DOHH2 (cell line): ENCODE measurements at regions not wholly inside any gene's neighbourhood (a gene's known extent, or its start where the extent isn't known, plus 50 kb on each side); places are given as distances from the start of the nearest gene placed in this dataset.

ENCODE experiments used
- EZH2phosphoT487 ChIP-seq: fragments of 200-600 bp; sonication (generic); IDR thresholded peaks from 2 replicates; pipeline ENCODE4 v1.6.1; 2017; ENCODE audit warnings: borderline replicate concordance, mild to moderate bottlenecking, antibody characterized with exemption, low read length, moderate library complexity, mixed read lengths
- TF ChIP-seq, protein P1 (sequence below): fragments of 200-600 bp; sonication (generic); IDR thresholded peaks from one replicate; pipeline ENCODE4 v1.5.1; 2014; ENCODE audit warnings: antibody characterized with exemption, mild to moderate bottlenecking, low read depth, low read length; ENCODE audit not compliant: poor library complexity, severe bottlenecking

DNA sequence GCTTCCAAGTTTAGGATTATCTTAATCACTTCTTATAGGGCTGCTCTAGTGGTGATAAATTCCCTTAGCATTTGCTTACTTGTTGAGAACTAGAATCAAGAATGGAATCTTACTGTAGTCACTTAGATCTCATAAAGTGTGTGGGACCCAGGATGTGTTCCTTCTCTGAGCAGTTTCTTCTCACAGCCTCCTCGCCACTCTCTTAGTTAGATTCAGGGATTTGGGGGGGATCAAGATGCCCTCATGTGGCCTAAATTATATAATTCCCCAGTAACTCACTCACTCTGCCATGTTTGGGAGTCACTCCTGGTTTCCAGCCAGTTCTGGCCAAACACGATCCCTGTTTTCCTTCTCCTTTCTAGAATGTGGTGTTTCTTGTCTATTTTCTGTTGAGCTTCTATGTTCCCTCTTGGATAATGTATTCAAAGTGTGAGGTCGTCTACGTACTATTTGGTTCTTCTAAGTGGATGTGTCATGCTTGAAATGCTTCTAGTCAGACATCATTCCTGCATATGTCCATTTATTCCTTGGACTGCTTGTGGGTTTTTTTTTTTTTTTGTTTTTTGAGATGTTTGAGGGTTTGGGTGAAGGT is 414.9 kb upstream of the SYT4 start:
- TF ChIP-seq, protein P1, sequence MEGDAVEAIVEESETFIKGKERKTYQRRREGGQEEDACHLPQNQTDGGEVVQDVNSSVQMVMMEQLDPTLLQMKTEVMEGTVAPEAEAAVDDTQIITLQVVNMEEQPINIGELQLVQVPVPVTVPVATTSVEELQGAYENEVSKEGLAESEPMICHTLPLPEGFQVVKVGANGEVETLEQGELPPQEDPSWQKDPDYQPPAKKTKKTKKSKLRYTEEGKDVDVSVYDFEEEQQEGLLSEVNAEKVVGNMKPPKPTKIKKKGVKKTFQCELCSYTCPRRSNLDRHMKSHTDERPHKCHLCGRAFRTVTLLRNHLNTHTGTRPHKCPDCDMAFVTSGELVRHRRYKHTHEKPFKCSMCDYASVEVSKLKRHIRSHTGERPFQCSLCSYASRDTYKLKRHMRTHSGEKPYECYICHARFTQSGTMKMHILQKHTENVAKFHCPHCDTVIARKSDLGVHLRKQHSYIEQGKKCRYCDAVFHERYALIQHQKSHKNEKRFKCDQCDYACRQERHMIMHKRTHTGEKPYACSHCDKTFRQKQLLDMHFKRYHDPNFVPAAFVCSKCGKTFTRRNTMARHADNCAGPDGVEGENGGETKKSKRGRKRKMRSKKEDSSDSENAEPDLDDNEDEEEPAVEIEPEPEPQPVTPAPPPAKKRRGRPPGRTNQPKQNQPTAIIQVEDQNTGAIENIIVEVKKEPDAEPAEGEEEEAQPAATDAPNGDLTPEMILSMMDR = no peak
- no peak for TF ChIP-seq EZH2phosphoT487
